Astrocyte of the spinal cord (primary cell): ENCODE measurements at regions not wholly inside any gene's neighbourhood (a gene's known extent, or its start where the extent isn't known, plus 50 kb on each side); places are given as distances from the start of the nearest gene placed in this dataset.

Experiments
- DNase-seq: peaks from one replicate; pipeline ENCODE4 v3.0.0; 2011; ENCODE audit warnings: low read depth, low spot score
- H3K4me3 ChIP-seq: 2 replicates; pipeline ENCODE4 v1.5.1; 2011; ENCODE audit warnings: low read depth, mild to moderate bottlenecking, low read length, moderate library complexity
- in situ Hi-C: cut with HindIII; loops from 2 replicates; pipeline ENCODE4 v1.10.0; 2017; ENCODE audit warnings: low sequenced_read_pairs
- TF ChIP-seq, protein P1 (sequence below): IDR thresholded peaks from 2 replicates; pipeline ENCODE4 v1.5.1; 2012; ENCODE audit warnings: low read depth, mild to moderate bottlenecking, low read length, inconsistent platforms

DNA sequence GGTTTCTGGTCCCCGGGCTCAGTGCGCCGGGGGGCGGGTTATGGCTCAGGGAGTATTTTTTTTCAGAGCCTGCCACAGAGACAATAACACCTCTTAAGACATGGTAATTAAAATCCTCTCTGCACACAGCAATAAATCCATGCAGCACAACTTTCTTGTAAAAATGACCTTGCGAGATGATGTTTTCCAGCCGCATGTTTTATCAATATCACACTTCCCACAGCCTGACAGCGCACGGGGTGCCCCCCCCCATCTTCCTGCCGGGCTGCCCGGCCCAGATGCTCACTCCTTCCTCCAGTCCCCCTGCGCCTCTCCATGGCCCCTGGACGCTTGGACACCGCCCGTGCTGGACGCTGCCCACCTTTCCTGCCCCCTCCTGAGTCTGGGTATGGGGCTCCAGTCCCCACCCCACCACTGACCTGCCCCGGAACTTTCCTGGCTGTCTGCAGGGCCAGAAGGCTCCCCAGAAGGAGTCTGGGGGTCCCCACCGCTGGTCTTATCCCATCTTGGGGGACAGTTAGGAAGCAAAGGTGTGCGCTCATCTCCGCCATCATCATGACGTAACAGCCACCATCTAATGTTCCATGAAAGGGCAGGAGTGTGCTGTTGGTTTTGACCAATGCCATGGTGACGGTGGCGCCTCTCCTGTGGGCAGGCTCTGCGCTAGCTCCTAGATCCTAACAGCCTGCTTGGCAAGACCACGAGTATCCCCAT, 182.9 kb downstream of the KIF26A start:
- TF ChIP-seq, protein P1, sequence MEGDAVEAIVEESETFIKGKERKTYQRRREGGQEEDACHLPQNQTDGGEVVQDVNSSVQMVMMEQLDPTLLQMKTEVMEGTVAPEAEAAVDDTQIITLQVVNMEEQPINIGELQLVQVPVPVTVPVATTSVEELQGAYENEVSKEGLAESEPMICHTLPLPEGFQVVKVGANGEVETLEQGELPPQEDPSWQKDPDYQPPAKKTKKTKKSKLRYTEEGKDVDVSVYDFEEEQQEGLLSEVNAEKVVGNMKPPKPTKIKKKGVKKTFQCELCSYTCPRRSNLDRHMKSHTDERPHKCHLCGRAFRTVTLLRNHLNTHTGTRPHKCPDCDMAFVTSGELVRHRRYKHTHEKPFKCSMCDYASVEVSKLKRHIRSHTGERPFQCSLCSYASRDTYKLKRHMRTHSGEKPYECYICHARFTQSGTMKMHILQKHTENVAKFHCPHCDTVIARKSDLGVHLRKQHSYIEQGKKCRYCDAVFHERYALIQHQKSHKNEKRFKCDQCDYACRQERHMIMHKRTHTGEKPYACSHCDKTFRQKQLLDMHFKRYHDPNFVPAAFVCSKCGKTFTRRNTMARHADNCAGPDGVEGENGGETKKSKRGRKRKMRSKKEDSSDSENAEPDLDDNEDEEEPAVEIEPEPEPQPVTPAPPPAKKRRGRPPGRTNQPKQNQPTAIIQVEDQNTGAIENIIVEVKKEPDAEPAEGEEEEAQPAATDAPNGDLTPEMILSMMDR: no peak
- no peak for DNase-seq
- no peak overlapping the region for H3K4me3 ChIP-seq
- in situ Hi-C loops: no loop called here

- H3K4me3 ChIP-seq: no peak overlapping the region
- DNase-seq: no peak
- TF ChIP-seq, protein P1: no peak
- in situ Hi-C loops: no loop called here
Measured at GRCh38 chr14:104321802-104322130, 183.4 kb downstream of the KIF26A start.

DNA sequence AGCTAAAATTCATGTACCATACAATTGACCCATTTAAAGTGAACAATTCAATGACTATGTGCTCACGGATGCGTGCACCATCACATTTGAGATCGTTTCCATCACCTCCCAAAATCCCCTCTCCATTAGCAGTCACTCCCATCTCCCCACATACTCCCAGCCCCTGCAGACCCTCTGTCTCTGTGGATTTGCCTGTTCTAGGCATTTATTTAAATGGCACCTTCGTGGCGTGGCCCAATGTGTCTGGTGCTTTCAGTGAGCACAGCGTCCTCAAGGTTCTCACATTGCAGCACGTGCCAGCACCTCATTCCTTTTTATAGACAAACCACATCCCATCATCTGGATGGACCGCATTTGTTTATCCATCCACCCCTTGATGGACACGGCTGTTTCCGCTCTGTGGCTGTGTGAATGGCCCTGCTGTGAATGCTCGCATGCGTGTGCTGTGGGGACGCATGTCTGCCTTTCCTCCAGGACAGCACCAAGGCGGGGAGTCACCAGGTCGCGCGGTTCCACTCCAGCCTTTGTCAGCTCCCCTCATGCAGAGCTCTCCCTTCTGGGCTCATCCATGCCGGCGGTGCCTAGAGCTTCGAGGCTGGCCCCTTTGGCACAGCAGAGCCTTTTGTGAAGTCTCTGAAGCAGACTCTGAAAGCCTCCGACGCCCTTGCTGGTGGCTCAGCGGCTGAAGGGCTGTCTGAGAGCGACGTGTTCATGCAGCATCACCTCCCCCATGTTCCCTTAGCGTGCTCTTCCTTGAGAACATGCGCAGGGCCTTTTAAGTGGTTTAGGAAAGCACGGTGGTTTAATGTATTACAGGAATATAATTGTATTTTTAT, 184.4 kb downstream of the KIF26A start:
- H3K4me3 ChIP-seq: no peak overlapping the region
- DNase-seq: no peak
- in situ Hi-C loops: no loop called here
- TF ChIP-seq, protein P1: no peak

DNA sequence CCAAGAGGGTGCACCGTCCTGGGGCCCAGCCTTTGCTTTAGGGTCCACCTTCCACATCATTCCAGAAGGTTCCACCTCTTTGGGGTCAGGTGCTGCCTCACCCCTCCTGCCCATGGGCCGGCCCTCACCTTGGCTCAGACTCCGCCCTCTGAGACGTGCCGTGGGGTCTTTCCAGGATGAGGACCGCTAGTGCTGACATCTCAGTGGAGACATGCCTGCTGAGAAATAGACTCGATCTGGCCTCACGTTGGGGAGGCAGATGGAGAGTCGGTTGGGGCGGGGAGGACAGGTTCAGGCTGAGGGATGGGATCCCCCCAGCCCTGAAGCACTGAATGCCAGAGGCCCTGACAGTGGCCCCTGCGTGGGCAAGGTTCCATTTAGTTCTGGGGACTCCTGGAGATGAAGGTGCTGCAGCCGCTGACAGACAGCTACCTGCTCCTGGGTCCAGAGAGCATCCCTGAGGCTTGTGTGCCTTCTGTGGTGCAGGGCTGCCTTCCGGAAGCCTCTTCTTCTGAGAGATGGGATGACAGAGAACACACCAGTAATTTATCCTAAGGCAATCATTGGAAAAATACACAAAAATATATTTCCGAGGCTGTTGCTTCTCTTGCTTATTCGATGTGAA, 185.3 kb downstream of the KIF26A start:
- no peak for DNase-seq
- no peak overlapping the region for H3K4me3 ChIP-seq
- in situ Hi-C loops: no loop called here
- TF ChIP-seq, protein P1: no peak

DNA sequence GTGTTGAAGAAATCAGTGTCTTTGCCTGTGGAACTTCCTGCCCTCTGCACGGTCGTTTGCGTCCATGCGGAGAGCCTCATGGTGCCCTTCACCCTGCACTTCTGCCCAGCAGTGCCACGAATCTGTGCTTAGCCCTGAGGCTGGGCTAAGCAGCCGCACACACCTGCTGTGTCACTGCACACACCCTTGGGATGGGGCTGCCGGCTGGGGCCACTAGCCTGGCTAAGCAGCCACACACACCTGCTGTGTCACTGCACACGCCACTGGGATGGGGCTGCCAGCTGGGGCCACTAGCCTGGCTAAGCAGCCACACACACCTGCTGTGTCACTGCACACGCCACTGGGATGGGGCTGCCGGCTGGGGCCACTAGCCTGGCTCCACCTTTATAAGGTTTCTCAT, 188.5 kb downstream of the KIF26A start:
- TF ChIP-seq, protein P1: no peak
- no peak overlapping the region for H3K4me3 ChIP-seq
- in situ Hi-C loops: no loop called here
- DNase-seq: no peak

GRCh38 chr14:104328607-104329006, 190.2 kb downstream of the KIF26A start:
- in situ Hi-C loops: no loop called here

More at GRCh38 chr14:104328607-104329006, 190.2 kb downstream of the KIF26A start:
- TF ChIP-seq, protein P1: no peak
- DNase-seq: no peak
- no peak overlapping the region for H3K4me3 ChIP-seq
